Germinal center (tissue), 1 donor: ENCODE measurements at regions not wholly inside any gene's neighbourhood (a gene's known extent, or its start where the extent isn't known, plus 50 kb on each side); places are given as distances from the start of the nearest gene placed in this dataset.
"Not testable (repeated sequence)": the region's sequence is repeated elsewhere in the genome, so short reads cannot be mapped to it uniquely, and the experiment has no call there.

ENCODE experiments used
- DNase-seq: peaks from one replicate; pipeline ENCODE4 v3.0.0; 2012; ENCODE audit warnings: mixed read lengths, low spot score

DNA sequence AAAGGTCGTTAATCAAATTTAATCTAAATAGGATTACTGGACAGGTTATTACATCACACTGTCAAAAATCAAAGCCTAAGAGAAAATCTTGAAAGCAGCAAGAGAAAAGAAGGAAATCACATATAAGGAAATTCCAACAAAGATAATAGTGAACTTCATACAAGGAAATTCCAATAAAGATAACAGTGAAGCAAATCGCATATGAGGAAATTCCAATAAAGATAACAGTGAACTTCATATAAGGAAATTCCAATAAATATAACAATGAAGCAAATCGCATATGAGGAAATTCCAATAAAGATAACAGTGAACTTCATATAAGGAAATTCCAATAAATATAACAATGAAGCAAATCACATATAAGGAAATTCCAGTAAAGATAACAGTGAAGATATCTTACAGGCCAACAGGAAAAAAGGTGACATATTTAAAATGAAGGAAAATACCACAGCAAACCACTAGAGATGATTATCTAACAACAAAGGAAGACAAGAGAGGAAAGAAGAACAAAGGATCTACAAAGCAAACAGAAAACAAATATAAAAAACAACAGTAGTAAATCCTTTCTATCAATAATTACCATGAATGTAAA is 787.7 kb downstream of the CCDC85A start:
- DNase-seq, result no peak

DNA sequence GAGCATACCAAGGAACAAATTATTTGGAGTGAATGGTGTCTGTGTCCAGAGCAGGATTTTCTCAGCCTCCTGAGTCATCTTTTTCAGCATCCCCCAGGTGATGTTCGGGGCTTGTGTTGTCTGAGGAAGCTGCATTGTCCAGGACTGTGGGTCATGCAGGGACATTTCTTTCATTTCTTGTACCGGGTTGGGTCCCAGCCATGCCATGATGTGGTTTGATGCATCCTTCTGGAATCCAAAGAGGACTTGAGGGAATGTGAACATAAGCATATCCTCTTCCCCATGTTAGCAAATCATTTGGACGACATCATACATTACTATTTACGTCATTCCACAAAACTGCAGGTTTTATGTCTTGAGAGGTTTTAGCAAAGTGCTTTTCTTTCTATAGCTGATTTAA is 797.8 kb downstream of the CCDC85A start:
- DNase-seq, result no peak

DNA sequence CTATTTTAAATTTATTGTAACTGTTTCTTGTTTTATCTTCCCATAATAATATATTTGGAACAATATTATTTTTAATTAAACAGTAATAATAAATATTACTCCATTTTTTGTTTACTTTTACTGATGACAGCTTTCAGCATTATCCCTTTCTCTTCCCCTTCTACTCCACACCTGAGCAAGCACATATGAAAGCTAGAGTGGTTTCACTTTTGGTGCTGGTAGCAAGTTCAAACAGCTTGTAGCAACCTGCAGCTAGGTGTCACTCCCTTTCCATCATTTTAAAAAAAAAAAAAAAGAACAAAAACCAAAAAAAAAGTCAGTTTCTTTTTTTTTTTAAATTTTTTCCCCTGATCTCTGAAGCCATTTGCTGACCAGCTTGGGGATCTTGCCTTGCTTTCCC is 801.8 kb downstream of the CCDC85A start:
- no peak for DNase-seq

DNA sequence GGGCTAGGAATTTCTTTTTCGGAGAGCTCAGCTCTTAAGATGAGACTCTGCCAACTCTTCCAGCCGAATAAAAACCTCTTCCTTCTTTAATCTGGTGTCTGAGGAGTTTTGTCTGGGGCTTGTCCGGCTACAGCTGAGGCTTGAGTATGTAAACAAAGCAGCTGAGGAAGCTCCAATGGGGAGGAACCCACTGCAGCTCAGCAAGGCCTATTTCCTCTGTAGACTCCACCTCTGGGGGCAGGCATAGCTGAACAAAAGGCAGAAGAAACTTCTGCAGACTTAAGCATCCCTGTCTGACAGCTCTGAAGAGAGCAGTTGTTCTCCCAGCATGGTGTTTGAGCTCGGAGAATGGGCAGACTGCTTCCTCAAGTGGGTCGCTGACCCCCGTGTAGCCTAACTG is 838.7 kb downstream of the CCDC85A start:
- DNase-seq, result no peak

DNA sequence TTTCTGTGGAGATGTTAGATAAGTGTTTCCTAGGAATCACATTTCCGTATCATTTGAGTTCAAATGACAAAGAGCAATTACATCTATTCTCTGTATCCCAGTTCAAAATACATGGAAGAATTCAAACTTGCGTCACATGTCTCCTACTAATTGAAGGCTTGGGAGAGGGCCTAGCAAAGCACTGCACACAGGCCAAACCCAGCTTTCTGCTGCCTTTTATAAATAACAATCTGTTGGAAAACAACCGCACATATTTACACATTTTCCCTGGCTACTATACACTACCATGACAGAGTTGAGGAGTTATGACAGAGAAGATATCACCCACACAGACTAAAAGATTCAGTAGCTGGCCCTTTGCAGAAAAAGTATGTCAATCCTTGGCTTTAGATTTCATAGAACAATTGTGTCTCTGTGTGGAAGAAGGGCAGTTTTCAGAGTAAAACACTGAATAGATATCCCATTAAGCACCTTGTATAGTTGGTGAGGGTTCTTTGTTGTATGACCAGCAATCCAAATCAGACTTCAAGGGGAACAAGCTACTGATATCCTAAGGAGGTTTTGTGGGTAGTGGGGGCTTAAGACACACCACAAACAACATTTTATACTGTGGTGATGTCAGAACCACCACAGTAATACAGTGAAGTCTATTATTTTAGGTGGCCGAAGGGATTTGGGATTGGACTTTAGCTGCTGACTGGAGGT is 861.3 kb downstream of the CCDC85A start:
- DNase-seq, result no peak

DNA sequence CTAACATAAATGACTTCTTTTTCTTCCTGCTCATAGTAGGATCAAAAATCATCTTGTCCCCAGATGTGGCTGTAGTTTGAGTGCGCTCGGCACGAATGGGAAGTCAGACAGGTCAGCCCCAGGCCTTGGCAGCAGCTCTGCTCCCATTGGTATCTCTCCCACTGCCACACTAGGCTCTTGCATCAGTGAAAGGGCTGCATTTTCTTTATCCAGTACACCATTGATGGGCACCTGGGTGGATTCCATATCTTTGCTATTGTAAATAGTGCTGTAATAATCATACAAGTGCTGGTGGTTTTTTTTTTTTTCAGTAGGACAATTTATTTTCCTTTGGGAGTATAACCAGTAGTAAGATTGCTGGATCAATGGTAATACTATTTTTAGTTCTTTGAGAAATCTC is 865.5 kb downstream of the CCDC85A start:
- DNase-seq, result no peak

DNA sequence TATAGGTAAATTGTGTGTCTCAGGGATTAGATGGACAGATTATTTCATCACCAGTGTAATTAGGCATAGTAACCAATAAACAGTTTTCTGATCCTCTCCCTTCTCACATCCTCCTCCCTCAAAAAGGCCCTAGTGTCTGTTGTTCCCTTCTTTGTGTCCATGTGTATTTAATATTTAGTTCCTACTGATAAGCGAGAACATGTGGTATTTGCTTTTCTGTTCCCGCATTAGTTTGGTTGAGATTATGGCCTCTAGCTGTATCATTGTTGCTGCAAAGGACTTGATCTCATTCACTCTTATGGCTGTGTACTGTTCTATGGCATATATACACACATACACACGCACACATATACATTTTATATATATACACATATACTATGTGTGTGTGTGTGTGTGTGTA is 866.2 kb downstream of the CCDC85A start:
- no peak for DNase-seq

DNA sequence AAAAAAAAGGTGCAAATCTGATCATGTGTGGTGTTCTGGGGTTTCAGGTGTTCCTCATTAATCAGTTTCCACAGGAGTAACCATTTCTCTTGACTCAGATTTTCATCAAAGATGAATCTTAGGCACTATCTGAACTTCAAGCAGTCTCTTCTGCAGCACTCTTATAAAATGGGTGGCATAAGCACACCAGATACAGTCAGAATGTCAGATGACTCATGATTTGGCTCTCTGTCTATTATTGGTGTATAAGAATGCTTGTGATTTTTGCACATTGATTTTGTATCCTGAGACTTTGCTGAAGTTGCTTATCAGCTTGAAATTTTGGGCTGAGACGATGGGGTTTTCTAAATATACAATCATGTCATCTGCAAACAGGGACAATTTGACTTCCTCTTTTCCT is 882.5 kb downstream of the CCDC85A start:
- not testable (repeated sequence) for DNase-seq

DNA sequence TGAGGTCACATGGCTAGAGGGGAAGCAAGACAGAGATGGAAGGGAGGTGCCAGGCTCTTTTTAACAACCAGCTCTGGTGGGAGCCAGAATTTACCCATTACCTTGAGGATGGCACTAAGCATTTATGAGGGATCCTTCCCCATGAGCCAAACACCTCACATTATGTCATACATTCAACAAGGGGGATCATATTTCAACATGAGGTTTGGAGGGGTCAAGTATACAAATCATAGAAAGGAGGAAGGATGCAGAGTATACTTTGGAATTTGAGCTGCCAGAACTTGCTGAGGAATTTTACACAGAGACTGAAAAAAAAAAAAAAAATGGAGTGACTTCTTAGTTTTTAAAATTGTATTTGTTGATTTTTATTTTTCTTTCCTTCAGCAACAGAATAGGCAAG is 891.4 kb downstream of the CCDC85A start:
- no peak for DNase-seq

DNA sequence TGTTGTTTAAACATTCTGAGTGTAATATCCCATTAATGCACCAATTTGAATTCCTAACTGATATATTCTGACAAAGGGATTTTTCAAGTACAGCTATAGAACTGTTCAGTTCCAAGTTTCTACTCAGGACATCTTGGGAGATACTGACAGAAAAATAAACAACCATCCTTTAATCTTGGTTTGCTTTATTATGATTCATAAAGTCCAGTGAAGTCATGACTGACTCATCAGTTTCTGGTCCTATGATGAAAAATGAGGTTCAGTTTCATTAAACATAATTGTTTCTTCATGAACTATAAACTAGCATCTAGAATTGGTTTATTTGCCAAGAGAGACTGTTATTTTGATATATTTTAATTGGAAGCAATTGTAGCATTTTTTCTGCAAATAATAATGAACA is 896.2 kb downstream of the CCDC85A start:
- no peak for DNase-seq

DNA sequence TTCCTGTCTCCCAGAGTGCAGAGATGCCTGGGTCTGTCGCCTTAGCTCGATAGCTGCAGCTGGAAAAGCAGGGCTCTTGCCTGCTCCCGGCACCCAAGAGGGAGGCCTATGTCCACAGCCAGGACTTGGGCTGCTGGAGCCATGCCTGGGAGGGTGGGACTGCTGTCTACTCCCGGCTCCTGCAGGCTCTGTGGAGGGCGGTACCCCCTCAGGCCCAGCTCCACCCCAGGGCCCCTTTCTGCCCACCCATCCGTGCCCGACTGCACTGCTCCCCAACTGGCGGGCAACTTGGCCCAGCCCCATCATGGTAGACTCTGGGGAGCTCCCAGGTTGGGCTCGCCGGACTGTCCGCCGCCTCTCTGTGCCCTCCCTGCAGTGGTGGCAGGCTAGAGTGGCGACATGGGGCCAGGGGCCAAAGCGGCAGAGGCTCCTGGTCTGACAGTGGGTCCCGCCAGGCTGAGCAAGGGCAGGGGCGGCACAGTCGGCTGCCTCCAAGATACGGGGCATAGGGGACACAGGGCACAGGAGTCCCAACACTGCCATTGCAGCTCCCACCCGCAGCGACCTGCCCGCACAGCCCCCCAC is 901.0 kb downstream of the CCDC85A start:
- no peak for DNase-seq

DNA sequence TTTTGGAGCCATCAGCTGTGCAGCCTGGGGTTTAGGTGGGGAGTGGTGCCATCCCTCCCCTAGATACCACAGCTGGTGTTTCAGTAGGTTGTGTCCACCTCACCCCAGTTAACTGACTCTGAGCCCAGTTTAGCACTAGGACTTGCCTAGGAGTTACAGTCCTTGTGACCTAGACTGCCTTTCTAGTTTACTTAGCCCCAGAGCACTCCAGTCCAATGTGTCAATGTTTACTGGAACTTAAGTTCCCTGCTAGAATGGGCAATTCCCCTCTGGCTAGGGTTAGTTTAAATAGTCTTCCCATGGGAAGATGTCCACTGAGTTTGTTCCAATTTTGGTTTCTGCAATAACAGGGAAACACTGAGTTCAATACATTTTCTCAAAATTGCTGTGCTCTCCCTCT is 909.2 kb downstream of the CCDC85A start:
- no peak for DNase-seq

DNA sequence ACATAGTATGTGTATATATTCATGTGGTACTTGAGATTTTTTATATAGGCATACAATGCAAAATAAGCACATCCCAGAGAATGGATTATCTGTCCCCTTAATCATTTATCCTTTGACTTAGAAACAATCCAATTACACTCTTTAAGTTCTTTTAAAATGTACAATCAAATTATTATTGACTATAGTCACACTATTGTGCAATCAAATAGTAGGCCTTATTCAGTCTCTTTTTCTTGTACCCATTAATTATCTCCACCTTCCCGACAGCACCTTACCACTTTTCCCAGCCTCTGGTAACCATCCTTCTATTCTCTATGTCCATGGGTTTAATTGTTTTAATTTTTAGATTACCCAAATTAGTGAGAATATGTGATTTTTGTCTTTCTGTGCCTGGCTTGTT is 914.1 kb downstream of the CCDC85A start:
- no peak for DNase-seq

DNA sequence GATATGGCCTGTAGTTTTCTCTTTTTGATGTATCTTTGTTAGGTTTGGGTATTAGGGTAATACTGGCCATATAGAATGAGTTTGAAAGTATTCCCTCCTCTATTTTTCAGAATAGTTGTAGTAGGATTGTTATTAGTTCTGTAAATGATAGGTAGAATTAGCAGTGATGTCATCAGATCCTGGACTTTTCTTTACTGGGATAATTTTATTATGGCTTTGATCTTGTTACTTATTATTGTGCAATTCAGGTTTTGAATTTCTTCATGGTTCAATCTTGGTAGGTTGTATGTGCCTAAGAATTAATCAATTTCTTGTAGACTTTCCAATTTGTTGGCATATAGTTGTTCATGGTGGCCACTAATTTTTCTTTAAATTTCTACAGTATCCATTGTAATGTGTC is 916.6 kb downstream of the CCDC85A start:
- no peak for DNase-seq

DNA sequence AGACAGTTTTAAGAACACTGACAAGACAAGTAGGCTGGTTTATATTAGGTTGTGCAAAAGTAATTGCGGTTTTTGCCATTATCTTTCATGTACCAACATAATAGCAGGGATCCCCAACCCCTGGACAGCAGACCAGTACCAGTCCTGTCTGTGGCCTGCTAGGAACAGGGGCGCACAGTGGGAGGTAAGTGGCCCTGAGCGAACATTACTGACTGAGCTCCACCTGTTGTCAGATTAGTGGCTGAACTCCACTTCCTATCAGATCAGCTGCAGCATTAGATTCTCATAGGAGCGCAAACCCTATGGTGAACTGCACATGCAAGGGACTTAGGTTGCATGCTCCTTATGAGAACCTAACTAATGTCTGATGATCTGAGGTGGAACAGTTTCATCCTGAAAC is 921.9 kb downstream of the CCDC85A start:
- no peak for DNase-seq

DNA sequence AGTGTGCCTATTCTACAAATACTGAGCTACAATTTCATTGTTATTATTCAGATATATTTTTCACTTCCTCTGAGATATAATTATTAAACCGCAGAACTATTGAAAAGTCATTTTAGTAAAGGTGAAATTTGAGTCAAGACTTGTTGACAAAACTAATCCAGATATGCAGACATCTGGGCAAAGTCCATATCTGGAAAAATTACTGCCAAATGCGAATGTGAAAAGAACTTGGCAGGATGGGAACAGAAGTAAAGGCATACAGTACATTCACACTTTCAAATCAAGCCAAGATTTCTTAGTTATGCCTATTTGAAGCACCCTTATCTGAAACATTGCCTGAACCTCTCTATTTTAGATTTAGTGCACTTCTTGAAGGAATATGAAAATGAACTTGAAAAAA is 923.6 kb downstream of the CCDC85A start:
- DNase-seq, result no peak

DNA sequence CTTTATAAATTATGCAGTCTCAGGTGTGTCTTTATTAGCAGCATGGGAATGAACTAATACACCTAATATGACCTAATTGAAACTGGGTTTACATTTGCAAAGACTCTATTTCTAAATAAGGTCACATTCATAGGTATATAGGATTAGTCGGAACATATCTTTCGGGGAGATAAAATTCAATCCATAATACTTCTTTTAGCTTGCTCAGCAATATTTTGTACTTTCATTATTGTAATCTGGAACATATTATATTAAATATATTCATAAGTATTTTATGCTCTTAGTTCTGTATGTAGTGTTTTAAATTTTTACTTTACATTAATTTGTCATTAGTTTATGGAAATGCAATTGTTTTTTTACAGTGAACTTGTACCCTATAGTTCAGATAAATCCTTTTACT is 927.7 kb downstream of the CCDC85A start:
- no peak for DNase-seq

DNA sequence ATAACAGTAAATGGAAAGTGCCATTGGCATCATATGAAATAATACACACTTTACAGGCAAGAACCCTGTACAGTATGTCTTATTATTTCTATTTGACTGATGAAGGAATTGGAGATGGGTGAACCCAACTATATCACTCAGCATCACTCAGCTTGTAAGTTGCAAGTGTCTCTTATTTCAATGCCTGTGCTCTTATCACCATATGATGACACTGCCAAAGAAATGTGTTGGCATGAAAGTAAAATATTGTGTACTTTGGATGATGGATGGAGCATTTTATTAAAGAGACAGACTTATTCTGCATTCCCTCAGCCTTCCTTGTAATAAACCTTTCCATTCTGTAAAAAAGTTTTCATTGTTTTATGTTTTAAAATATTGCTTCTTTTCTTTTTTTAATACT is 927.5 kb upstream of the VRK2 start:
- no peak for DNase-seq

DNA sequence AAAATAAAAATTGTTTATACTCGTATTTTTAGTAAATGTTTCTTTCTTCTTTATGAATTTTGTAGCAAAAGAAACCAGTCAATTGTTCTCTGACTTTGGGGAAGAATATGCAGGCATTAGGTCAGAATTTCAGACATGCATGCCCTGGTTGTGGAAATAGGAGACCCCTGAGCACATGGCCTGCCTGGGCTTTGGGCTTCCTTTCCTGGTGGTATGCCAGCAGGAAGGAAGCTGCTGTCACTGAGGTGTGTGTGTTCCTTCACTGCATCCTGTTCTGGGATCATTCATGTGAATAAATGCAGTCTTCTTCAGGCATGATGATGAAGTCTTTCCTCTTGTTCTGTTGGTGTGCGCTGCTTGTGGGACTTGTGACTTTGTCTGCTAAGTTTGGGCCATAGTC is 920.2 kb upstream of the VRK2 start:
- DNase-seq, result no peak

DNA sequence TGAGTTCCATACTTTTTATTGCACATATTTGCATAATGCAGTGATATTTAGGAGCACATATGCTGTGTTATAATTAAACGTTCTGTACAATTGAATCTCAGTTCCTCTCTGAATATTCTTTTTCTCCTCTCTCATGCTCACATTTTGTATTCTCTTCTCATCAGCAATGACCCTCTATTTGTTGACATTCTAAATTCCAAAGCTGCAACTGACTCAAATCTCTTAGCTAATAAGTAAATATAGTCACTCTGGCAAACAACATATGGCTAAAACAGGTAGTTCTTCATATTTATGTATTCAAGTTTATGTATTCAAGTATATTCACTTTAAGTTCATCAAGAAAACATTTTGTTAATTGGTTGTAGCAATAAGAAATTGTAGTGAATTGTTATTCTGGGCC is 907.4 kb upstream of the VRK2 start:
- no peak for DNase-seq

DNA sequence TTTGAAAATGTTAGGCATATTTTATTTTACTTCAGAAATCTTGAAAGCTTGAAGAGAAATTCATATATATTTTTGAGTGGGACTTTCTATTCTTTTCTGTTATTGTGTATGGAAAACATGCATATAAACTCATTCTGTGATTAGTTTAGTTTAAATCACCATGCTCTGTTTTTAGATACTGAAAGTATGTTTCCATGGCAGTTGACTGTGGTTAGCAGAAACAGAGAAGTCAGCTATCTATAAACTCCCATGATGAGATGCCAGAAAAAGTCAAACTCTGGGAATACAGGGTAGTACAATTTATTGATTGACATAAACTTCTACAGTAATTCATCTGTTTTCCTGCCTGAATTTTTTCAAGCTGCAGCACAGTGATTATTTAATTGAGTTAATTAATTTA is 905.3 kb upstream of the VRK2 start:
- no peak for DNase-seq

DNA sequence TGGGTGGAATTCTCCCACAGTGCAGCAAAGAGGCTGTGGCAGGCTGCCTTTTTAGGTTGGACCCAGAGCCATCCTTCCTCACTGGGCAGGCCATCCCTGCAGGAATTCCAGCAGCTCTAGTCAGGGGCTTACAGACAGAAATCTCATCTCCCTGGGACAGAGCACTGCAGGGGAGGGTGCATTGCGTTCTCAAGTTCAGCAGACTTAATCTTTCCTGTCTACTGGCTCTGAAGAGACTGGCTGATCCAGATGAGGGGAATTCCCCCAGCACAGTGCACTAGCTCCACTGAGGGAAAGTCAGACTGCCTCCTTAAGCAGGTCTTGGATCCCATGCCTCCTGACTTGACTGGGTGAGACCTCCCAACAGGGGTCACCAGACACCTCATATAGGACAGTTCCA is 899.7 kb upstream of the VRK2 start:
- DNase-seq, result no peak

DNA sequence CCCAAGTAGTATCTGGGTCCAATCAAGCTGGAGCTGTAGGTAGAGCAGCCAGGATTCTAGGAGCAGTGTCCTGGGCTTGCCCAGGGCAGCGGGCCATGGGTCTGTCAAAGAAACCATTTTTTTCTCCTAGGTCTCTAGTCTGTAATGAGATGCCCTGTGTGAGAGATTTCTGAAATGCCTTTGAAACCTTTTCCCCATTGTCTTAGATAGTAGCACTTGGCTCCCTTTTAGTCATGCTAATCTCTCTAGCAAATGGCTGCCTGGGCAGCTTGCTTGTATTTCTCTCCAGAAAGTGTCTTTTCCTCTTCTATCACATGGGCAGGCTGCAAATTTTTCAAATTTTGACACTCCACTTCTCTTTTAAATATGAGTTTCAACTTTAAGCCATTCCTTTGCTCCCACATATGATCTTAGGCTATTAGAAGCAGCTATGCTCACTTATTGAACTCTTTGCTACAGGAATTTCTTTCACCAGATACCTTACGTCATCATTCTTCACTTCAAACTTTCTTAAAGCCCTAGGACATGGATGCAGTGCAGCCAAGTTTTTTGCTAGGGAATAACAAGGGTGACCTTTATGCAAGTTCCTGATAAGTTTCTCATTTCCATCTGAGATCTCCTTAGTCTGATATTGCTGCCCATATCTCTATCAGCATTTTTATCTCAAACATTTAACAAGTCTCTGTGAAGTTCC is 890.2 kb upstream of the VRK2 start:
- no peak for DNase-seq
